ENCODE measurements at regions not wholly inside any gene's neighbourhood (a gene's known extent, or its start where the extent isn't known, plus 50 kb on each side); places are given as distances from the start of the nearest gene placed in this dataset.

DNA sequence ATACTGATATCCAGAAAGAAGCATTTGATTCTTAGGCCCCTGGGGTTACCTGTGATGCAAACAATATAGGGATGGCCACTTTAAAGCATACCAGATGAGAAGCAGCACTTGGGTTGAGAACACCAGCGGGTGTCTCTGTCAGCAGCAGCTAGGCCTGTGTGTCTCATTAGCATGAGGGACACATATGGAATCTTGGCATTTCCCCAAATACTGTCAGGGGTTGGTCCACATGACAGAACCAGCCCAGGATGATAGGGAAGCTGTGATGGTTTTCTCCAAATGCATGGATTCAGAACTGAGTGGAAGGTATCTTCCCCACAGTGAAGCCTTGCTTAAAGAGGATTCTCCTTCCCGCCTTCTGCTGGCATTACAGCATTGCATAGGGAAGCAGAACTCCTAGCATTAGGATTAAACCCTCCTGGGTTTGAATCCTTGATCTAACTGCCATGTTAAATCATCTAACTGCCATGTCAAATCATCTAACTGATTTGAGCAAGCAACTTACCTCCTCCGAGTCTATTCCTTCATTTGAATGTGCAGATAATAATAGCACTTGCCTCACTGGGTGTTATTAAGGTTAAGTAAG, 111.5 kb upstream of the WSCD2 start:
- TF ChIP-seq, protein P1, sequence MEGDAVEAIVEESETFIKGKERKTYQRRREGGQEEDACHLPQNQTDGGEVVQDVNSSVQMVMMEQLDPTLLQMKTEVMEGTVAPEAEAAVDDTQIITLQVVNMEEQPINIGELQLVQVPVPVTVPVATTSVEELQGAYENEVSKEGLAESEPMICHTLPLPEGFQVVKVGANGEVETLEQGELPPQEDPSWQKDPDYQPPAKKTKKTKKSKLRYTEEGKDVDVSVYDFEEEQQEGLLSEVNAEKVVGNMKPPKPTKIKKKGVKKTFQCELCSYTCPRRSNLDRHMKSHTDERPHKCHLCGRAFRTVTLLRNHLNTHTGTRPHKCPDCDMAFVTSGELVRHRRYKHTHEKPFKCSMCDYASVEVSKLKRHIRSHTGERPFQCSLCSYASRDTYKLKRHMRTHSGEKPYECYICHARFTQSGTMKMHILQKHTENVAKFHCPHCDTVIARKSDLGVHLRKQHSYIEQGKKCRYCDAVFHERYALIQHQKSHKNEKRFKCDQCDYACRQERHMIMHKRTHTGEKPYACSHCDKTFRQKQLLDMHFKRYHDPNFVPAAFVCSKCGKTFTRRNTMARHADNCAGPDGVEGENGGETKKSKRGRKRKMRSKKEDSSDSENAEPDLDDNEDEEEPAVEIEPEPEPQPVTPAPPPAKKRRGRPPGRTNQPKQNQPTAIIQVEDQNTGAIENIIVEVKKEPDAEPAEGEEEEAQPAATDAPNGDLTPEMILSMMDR (optimal IDR thresholded peaks at IDR 0.05 in 1 of 3, IDR thresholded peaks at IDR 0.05 in 1 of 3, conservative IDR thresholded peaks at IDR 0.05 in 1 of 3; ENCODE audit: extremely low read depth in 1 of 3, insufficient read depth in 2 of 3, low read length in 3 of 3): no peak
- no peak for TF ChIP-seq EZH2 (IDR thresholded peaks at IDR 0.05; ENCODE audit: low read length)
